BLaER1 treated with 17β-estradiol and CSF1 and Interleukin-3, amounts not matched to agents 10 nM and 100 nM (cell line): ENCODE measurements at regions not wholly inside any gene's neighbourhood (a gene's known extent, or its start where the extent isn't known, plus 50 kb on each side); places are given as distances from the start of the nearest gene placed in this dataset.

Experiments
- H3K27ac ChIP-seq, 11 experiments: shearing (Covaris generic); formaldehyde crosslinking; 2 replicates each; pipeline ENCODE4 v1.8.1; 2022
- H3K27me3 ChIP-seq, 11 experiments: shearing (Covaris generic); formaldehyde crosslinking; 2 replicates each; pipeline ENCODE4 v1.8.1; 2022
- H3K36me3 ChIP-seq, 11 experiments: shearing (Covaris generic); formaldehyde crosslinking; 2 replicates each; pipeline ENCODE4 v1.8.1; 2022
- H3K4me1 ChIP-seq, 10 experiments: shearing (Covaris generic); formaldehyde crosslinking; 2 replicates each; pipeline ENCODE4 v1.8.1; 2022
- H3K4me2 ChIP-seq, 11 experiments: shearing (Covaris generic); formaldehyde crosslinking; 2 replicates each; pipeline ENCODE4 v1.8.1; 2022
- H3K4me3 ChIP-seq, 10 experiments: shearing (Covaris generic); formaldehyde crosslinking; 2 replicates each; pipeline ENCODE4 v1.8.1; 2022
- H3K9ac ChIP-seq, 11 experiments: shearing (Covaris generic); formaldehyde crosslinking; 2 replicates each; pipeline ENCODE4 v1.8.1; 2022
- H3K9me3 ChIP-seq, 11 experiments: shearing (Covaris generic); formaldehyde crosslinking; replicated peaks in 1 of 11; 2 replicates each; pipeline ENCODE4 v1.8.1; 2022
- H4K20me1 ChIP-seq, 11 experiments: shearing (Covaris generic); formaldehyde crosslinking; 2 replicates each; pipeline ENCODE4 v1.8.1; 2022
- Cebpa-rat ChIP-seq, 11 experiments: shearing (Covaris generic); IDR thresholded peaks; 2 replicates each; pipeline ENCODE4 v1.8.1; 2022

DNA sequence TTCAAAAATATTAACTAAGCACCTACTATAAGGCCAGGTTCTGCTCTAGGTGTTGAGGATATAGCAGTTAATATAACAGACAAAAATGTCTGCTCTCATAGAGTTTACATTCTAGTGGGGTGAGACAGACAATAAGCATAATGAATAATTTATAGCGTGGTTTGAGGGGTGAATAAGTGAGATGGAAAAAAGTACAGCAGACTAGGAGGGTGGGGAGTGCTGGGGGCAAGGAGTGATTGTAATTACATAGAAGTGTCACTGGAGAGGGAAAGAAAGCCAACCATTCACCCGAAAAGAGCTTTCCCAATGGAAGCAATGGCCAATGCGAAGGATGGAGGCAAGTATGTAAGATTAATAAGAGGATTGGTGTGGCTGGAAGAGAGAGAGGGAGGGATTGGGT, 552.9 kb upstream of the KCNMB2 start:
- H3K27ac ChIP-seq = no peak overlapping the region
- H3K9me3 ChIP-seq = peaks cover 0 to 30% (median 11%) of the 10 kb centered on the region in 11 experiments; a peak in 12 of 22 replicates
- H3K4me3 ChIP-seq = no peak overlapping the region
- H3K27me3 ChIP-seq = no peaks in the 10 kb centered on the region
- H3K36me3 ChIP-seq = no peaks in the 10 kb centered on the region
- H3K4me1 ChIP-seq = 0 out of 20 replicates have a peak, but pooled peaks cover 0 to 5% (median 0%) of the 10 kb centered on the region in 10 experiments
- no peak for TF ChIP-seq Cebpa-rat (IDR thresholded peaks at IDR 0.05)
- no peak overlapping the region for H3K4me2 ChIP-seq
- H3K9ac ChIP-seq = no peak overlapping the region
- no peaks in the 10 kb centered on the region for H4K20me1 ChIP-seq

DNA sequence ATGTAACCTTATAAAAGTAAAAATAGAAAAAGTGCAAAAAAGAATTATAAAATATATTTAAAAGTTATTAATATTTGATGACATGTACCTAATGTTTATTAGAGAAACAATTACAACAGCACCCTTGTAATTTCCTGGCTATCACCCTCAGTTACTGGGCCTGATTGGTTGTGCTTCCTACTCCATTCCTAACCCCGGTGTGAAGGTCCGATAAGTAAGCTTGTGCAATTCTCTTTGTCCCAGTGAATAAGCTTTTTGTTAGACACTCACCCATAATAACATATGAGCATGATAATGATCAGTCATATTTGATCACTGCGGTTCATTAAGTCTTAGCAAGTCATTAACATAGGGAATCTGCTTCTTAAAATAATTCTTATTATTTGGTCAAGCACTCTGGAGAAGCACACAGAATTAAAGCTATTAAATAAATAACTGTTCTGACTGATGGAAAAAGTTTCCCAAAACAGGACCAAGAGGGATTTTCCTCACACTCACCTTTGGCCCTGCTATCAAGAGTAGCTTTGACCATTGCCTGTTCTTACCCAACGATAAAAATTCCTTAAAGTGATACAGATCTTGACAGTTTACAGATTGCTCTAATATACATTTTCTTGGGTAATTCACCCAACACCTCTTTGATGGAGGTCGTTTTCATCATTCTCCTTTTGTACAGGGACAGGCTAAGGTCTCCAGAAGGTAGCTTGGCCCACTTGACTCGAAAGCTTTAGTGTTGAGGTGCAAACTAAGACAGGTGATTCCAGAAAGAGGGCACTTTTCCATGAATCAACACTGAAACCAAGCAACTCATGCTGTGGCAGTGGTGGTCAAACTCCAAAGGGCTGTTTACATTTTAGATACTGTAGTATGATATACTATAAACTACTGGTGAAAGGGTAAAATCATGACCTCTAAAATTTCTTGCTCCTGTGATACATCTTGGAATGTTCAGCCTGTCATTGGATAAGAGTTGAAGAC, 543.0 kb upstream of the KCNMB2 start:
- H3K4me2 ChIP-seq = no peak overlapping the region
- no peak overlapping the region for H3K9ac ChIP-seq
- no peak overlapping the region for H3K27ac ChIP-seq
- H4K20me1 ChIP-seq = no peaks in the 10 kb centered on the region
- H3K9me3 ChIP-seq = peaks cover 0 to 28% (median 20%) of the 10 kb centered on the region in 11 experiments; a peak in 17 of 22 replicates
- peaks cover 0 to 13% (median 0%) of the 10 kb centered on the region in 10 experiments; a peak in 1 of 20 replicates for H3K4me1 ChIP-seq
- peaks cover 0 to 6% (median 0%) of the 10 kb centered on the region in 11 experiments; a peak in 1 of 22 replicates for H3K36me3 ChIP-seq
- TF ChIP-seq Cebpa-rat (IDR thresholded peaks at IDR 0.05) = no peak
- H3K27me3 ChIP-seq = no peaks in the 10 kb centered on the region
- no peak overlapping the region for H3K4me3 ChIP-seq

DNA sequence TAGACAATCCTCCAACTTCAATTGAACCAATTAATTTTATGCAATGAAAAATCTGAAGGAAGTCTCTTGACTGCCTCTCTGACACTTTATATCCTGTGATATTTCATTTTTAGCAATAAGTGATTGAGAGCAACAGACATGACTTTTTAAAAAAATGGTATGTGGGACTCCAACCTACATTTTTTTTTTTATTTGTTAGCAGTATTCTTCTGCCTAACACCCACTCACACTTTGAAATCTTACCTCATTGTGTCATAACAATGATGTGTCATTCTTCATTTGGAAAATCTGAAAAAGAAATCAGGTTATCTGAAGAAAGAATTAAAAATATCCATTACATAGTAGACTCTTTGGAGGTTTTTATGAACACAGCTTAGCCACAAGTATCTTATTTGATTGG, 541.3 kb upstream of the KCNMB2 start:
- Histone ChIP-seq H3K4me1 (peaks cover 0 to 13% (median 0%) of the 10 kb centered on the region in 10 experiments; a peak in 1 of 20 replicates), H3K36me3 (peaks cover 0 to 6% (median 0%) of the 10 kb centered on the region in 11 experiments; a peak in 2 of 22 replicates)
- no peak for TF ChIP-seq Cebpa-rat (IDR thresholded peaks at IDR 0.05)

DNA sequence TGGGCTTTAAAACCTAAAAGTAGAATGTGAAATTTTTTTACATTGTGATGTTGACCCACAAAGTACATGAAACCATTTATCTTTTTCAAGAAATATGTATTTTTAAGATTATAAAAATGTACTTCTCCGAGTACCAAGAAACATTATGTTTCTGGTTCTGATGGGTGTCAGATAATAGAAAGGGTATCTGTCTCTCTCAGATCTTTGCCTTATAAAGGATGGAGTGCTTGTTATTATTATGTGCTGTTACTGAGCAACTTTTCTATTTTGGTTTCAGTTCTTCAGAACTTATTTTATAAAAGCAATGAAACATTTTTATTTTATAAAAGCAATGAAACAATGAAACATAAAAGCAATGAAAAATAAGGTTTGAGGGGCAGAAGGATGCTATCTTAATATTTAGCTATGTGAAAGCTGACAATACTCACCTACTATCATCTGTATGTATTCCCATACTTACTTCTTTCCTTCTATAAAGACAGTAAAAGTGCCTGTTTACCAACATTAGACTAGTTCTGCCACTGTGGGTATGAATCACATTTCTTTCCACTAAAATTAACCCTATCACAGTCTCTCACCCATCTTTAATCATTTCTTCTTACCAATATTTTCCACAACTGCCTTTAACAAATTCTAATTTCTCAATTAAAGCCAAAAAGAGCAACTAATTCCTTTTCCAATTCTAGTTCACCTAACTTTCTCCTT, 540.7 kb upstream of the KCNMB2 start:
- Histone ChIP-seq H4K20me1 (no peaks in the 10 kb centered on the region), H3K4me2 (no peak overlapping the region), H3K27me3 (no peaks in the 10 kb centered on the region), H3K27ac (no peak overlapping the region), H3K9ac (no peak overlapping the region), H3K4me3 (no peak overlapping the region), H3K9me3 (peaks cover 6 to 34% (median 29%) of the 10 kb centered on the region in 11 experiments; a peak in 18 of 22 replicates), H3K4me1 (peaks cover 0 to 12% (median 0%) of the 10 kb centered on the region in 10 experiments; a peak in 2 of 20 replicates), H3K36me3 (peaks cover 0 to 11% (median 0%) of the 10 kb centered on the region in 11 experiments; a peak in 3 of 22 replicates)
- TF ChIP-seq Cebpa-rat (IDR thresholded peaks at IDR 0.05) = no peak

More for the DNA sequence above, 541.3 kb upstream of the KCNMB2 start:
- Histone ChIP-seq H3K4me3 (no peak overlapping the region), H3K9me3 (peaks cover 6 to 28% (median 23%) of the 10 kb centered on the region in 11 experiments; a peak in 18 of 22 replicates), H3K27me3 (no peaks in the 10 kb centered on the region), H3K4me2 (no peak overlapping the region), H4K20me1 (no peaks in the 10 kb centered on the region), H3K9ac (no peak overlapping the region), H3K27ac (no peak overlapping the region)

DNA sequence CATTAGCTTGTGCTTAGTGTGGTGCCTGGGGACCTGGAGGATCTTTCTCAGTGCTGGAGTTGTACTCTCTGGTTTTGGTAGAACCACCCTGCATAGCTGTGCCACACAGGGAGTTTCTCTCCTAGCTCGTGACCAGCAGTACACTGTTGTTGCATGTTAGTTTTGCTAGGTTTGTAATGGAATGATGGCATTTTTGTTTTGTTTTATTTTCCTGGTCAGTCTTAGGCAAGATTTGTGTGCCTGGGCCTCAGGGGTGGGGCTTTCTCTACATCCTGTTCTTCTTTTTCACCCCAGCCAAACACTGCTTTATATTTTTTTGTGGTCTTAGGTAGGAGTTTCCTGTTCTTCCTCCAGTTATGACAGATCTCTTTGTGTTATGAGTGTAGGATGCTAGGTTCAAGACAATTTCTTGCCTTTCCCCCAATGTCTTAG, 534.5 kb upstream of the KCNMB2 start:
- H3K9me3 ChIP-seq = peaks cover 6 to 52% (median 34%) of the 10 kb centered on the region in 11 experiments; a peak in 18 of 22 replicates
- peaks cover 0 to 9% (median 0%) of the 10 kb centered on the region in 11 experiments; a peak in 2 of 22 replicates for H3K36me3 ChIP-seq
- H3K4me1 ChIP-seq = peaks cover 0 to 25% (median 7%) of the 10 kb centered on the region in 10 experiments; a peak in 10 of 20 replicates
- TF ChIP-seq Cebpa-rat (IDR thresholded peaks at IDR 0.05) = no peak
- H3K4me2 ChIP-seq = peak overlapping the region in 6 of 11 experiments; percentile 8 to 65 (median 30); a peak in 8 of 22 replicates
- H3K4me3 ChIP-seq = no peak overlapping the region; a peak in 1 of 20 replicates
- H3K9ac ChIP-seq = no peak overlapping the region; a peak in 1 of 22 replicates
- peak overlapping the region in 3 of 11 experiments; percentile 28 to 51 (median 45); a peak in 4 of 22 replicates for H3K27ac ChIP-seq
- no peaks in the 10 kb centered on the region for H4K20me1 ChIP-seq
- H3K27me3 ChIP-seq = no peaks in the 10 kb centered on the region

DNA sequence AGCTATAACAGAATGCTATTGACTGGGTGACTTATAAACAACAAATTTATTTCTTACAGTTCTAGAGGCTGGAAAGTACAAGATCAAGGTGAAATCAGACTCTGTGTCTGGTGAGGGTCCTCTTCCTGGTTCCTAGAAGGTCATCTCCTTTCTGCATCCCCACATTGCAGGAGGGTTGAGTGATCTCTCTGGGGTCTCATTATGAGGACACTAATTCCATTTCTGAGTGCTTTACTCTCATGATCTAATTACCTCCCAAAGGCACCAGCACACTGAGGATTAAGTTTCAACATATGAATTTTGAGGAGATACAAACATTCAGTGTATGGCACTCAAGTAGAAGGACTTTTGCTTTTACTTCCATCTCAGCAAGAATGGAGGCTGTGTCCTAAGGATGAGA, 534.1 kb upstream of the KCNMB2 start:
- H3K27me3 ChIP-seq = no peaks in the 10 kb centered on the region
- H3K27ac ChIP-seq = no peak overlapping the region
- H4K20me1 ChIP-seq = no peaks in the 10 kb centered on the region
- peaks cover 0 to 25% (median 7%) of the 10 kb centered on the region in 10 experiments; a peak in 10 of 20 replicates for H3K4me1 ChIP-seq
- no peak for TF ChIP-seq Cebpa-rat (IDR thresholded peaks at IDR 0.05)
- no peak overlapping the region for H3K4me3 ChIP-seq
- H3K9ac ChIP-seq = no peak overlapping the region
- peak overlapping the region in 6 of 11 experiments; percentile 8 to 65 (median 30); a peak in 8 of 22 replicates for H3K4me2 ChIP-seq
- H3K9me3 ChIP-seq = peaks cover 6 to 52% (median 34%) of the 10 kb centered on the region in 11 experiments; a peak in 18 of 22 replicates
- peaks cover 0 to 9% (median 0%) of the 10 kb centered on the region in 11 experiments; a peak in 2 of 22 replicates for H3K36me3 ChIP-seq

DNA sequence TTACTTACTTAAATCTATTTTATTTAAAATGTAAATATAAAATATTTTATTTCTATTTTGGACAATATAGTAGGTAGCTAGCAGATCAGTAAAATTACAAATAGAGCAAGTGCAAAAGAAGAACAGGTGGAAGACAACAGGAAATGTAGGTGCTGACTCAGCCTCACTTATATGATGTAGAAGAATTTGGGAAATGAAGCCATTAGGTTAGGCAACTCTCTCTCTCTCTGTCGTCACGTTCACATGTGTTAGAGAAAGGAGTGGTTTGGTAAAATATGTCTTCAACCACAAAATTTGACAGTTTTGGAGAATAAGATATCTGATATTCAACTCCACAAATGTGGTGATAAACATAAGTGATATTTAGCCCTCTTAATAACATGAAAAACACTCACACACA, 532.5 kb upstream of the KCNMB2 start:
- no peaks in the 10 kb centered on the region for H3K27me3 ChIP-seq
- no peak overlapping the region for H3K4me2 ChIP-seq
- no peaks in the 10 kb centered on the region for H4K20me1 ChIP-seq
- H3K27ac ChIP-seq = no peak overlapping the region
- peaks cover 0 to 9% (median 0%) of the 10 kb centered on the region in 11 experiments; a peak in 2 of 22 replicates for H3K36me3 ChIP-seq
- H3K9ac ChIP-seq = no peak overlapping the region
- H3K9me3 ChIP-seq = peaks cover 6 to 51% (median 34%) of the 10 kb centered on the region in 11 experiments; a peak in 18 of 22 replicates
- H3K4me3 ChIP-seq = no peak overlapping the region
- no peak for TF ChIP-seq Cebpa-rat (IDR thresholded peaks at IDR 0.05)
- H3K4me1 ChIP-seq = peaks cover 0 to 25% (median 7%) of the 10 kb centered on the region in 10 experiments; a peak in 10 of 20 replicates

DNA sequence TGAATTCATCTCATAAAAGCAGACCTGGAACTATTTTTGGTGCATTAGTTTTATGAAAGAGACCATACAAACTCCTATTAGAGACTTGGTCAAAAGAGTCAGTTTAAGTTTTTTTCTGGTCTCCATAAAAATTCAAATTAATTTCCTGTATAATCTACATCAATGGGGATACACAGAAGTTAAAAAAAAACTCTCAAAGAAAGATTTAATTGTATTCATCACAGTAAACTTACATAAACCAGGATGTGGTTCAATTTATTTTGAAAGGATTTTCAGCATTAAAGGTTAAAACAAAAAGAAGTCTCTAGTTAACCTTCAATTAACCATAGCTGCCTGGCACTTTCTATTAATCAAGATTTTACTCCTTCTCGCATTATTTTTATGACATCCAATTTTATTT, 530.3 kb upstream of the KCNMB2 start:
- Histone ChIP-seq H3K27me3 (no peaks in the 10 kb centered on the region), H4K20me1 (no peaks in the 10 kb centered on the region), H3K4me1 (peaks cover 0 to 17% (median 7%) of the 10 kb centered on the region in 10 experiments; a peak in 10 of 20 replicates), H3K27ac (no peak overlapping the region), H3K9me3 (peaks cover 0 to 29% (median 15%) of the 10 kb centered on the region in 11 experiments; a peak in 15 of 22 replicates), H3K4me3 (no peak overlapping the region), H3K36me3 (no peaks in the 10 kb centered on the region), H3K9ac (no peak overlapping the region), H3K4me2 (no peak overlapping the region)
- TF ChIP-seq Cebpa-rat (IDR thresholded peaks at IDR 0.05) = no peak
